ENCODE measurements at regions not wholly inside any gene's neighbourhood (a gene's known extent, or its start where the extent isn't known, plus 50 kb on each side); places are given as distances from the start of the nearest gene placed in this dataset.

DNA sequence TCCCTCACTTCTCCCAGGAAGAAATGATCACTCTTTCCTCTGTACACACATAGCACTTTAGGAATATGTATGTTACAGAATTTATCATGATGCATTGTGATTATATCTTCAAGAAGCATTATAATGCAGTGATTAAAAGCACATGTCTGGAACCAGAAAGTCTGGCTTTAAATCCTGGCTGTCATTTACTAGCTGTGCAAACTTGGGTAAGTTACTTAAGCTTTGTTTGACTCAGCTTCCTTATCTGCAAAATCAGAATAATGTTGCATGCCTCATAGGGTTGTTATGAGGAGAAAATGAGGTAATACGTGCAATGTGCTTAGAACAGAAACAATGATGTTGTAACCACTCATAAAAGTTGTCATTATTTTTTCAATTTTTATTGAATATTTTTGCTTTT is 156.3 kb upstream of the ZKSCAN2 start:
- TF ChIP-seq, protein P1, sequence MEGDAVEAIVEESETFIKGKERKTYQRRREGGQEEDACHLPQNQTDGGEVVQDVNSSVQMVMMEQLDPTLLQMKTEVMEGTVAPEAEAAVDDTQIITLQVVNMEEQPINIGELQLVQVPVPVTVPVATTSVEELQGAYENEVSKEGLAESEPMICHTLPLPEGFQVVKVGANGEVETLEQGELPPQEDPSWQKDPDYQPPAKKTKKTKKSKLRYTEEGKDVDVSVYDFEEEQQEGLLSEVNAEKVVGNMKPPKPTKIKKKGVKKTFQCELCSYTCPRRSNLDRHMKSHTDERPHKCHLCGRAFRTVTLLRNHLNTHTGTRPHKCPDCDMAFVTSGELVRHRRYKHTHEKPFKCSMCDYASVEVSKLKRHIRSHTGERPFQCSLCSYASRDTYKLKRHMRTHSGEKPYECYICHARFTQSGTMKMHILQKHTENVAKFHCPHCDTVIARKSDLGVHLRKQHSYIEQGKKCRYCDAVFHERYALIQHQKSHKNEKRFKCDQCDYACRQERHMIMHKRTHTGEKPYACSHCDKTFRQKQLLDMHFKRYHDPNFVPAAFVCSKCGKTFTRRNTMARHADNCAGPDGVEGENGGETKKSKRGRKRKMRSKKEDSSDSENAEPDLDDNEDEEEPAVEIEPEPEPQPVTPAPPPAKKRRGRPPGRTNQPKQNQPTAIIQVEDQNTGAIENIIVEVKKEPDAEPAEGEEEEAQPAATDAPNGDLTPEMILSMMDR (IDR thresholded peaks at IDR 0.05; ENCODE audit: low read depth, low read length, poor library complexity, severe bottlenecking) = no peak
- no peak for TF ChIP-seq EZH2phosphoT487 (IDR thresholded peaks at IDR 0.05; ENCODE audit: borderline replicate concordance, low read length)

Data from DOHH2 (cell line).